RWPE2 (cell line): ENCODE measurements at regions not wholly inside any gene's neighbourhood (a gene's known extent, or its start where the extent isn't known, plus 50 kb on each side); places are given as distances from the start of the nearest gene placed in this dataset.

Source experiments
- ATAC-seq: fragments of 200-7000 bp; cut with Tn5 transposase; 3 replicates; pipeline ENCODE4 v1.9.1; 2021; ENCODE audit warnings: low read depth
- DNase-seq: peaks from one replicate; pipeline ENCODE4 v3.0.0-alpha.2; 2020; ENCODE audit warnings: low spot score
- H3K27ac ChIP-seq: fragments of 450-650 bp; 2 replicates; pipeline ENCODE4 v1.5.1; 2017; ENCODE audit warnings: mild to moderate bottlenecking; ENCODE audit not compliant: poor library complexity, severe bottlenecking
- H3K27me3 ChIP-seq: fragments of 250-450 bp; sonication (Bioruptor Pico); 2 replicates; pipeline ENCODE4 v1.5.1; 2021; ENCODE audit warnings: mild to moderate bottlenecking, moderate library complexity; ENCODE audit not compliant: insufficient read depth, poor library complexity, severe bottlenecking
- H3K36me3 ChIP-seq: fragments of 250-450 bp; sonication (Bioruptor Pico); 2 replicates; pipeline ENCODE4 v1.5.1; 2020; ENCODE audit warnings: low read depth, mild to moderate bottlenecking, moderate library complexity
- H3K4me1 ChIP-seq: fragments of 250-450 bp; sonication (Bioruptor Pico); 2 replicates; pipeline ENCODE4 v1.5.1; 2021; ENCODE audit warnings: mild to moderate bottlenecking, moderate library complexity; ENCODE audit not compliant: insufficient read depth, poor library complexity, severe bottlenecking
- H3K4me3 ChIP-seq: fragments of 250-450 bp; sonication (Bioruptor Pico); 2 replicates; pipeline ENCODE4 v1.5.1; 2021; ENCODE audit warnings: mild to moderate bottlenecking, moderate library complexity; ENCODE audit not compliant: severe bottlenecking
- H3K9me3 ChIP-seq: fragments of 250-450 bp; sonication (Bioruptor Pico); 2 replicates; pipeline ENCODE4 v1.5.1; 2021; ENCODE audit warnings: mild to moderate bottlenecking, moderate library complexity; ENCODE audit not compliant: severe bottlenecking
- CTCF ChIP-seq: fragments of 450-650 bp; IDR thresholded peaks from one replicate; pipeline ENCODE4 v1.5.1; 2017; ENCODE audit warnings: mild to moderate bottlenecking, moderate library complexity; ENCODE audit not compliant: poor library complexity, severe bottlenecking

- no peaks in the 10 kb centered on the region for H3K27me3 ChIP-seq
- no peaks in the 10 kb centered on the region for H3K36me3 ChIP-seq
- no peak overlapping the region for H3K27ac ChIP-seq
- H3K4me1 ChIP-seq, result no peaks in the 10 kb centered on the region
- H3K4me3 ChIP-seq, result no peak overlapping the region
- H3K9me3 ChIP-seq, result no peaks in the 10 kb centered on the region
- no peak for TF ChIP-seq CTCF
- no peak for ATAC-seq
- no peak for DNase-seq
These were observed 148.8 kb upstream of the SOX4 start for GRCh38 chr6:21444711-21445260.

GRCh38 chr6:21447987-21448386 lies 145.6 kb upstream of the SOX4 start:
- Histone ChIP-seq H3K4me3 (no peak overlapping the region), H3K9me3 (no peaks in the 10 kb centered on the region), H3K27me3 (no peaks in the 10 kb centered on the region), H3K27ac (no peak overlapping the region), H3K4me1 (no peaks in the 10 kb centered on the region), H3K36me3 (no peaks in the 10 kb centered on the region)
- DNase-seq, result no peak
- no peak for TF ChIP-seq CTCF
- no peak for ATAC-seq

GRCh38 chr6:21448485-21449109 lies 145.0 kb upstream of the SOX4 start:
- H3K4me1 ChIP-seq, result no peaks in the 10 kb centered on the region
- TF ChIP-seq CTCF, result no peak
- no peak overlapping the region for H3K4me3 ChIP-seq
- no peak for ATAC-seq
- H3K27me3 ChIP-seq, result no peaks in the 10 kb centered on the region
- no peak overlapping the region for H3K27ac ChIP-seq
- H3K9me3 ChIP-seq, result no peaks in the 10 kb centered on the region
- no peak for DNase-seq
- no peaks in the 10 kb centered on the region for H3K36me3 ChIP-seq

GRCh38 chr6:21450149-21450548 lies 143.4 kb upstream of the SOX4 start:
- no peak overlapping the region for H3K27ac ChIP-seq
- H3K36me3 ChIP-seq, result no peaks in the 10 kb centered on the region
- no peak overlapping the region for H3K4me3 ChIP-seq
- ATAC-seq (no peak), DNase-seq (no peak)
- no peaks in the 10 kb centered on the region for H3K4me1 ChIP-seq
- TF ChIP-seq CTCF, result no peak
- no peaks in the 10 kb centered on the region for H3K9me3 ChIP-seq
- no peaks in the 10 kb centered on the region for H3K27me3 ChIP-seq

GRCh38 chr6:21450628-21451027 lies 142.9 kb upstream of the SOX4 start:
- ATAC-seq (no peak), DNase-seq (no peak)
- Histone ChIP-seq H3K27me3 (no peaks in the 10 kb centered on the region), H3K9me3 (no peaks in the 10 kb centered on the region), H3K4me3 (no peak overlapping the region), H3K36me3 (no peaks in the 10 kb centered on the region), H3K4me1 (no peaks in the 10 kb centered on the region), H3K27ac (no peak overlapping the region)
- no peak for TF ChIP-seq CTCF
